ENCODE measurements at regions not wholly inside any gene's neighbourhood (a gene's known extent, or its start where the extent isn't known, plus 50 kb on each side); places are given as distances from the start of the nearest gene placed in this dataset.

GRCh38 chr3:161644891-161645635 lies 148.5 kb downstream of the OTOL1 start:
- Histone ChIP-seq H3K27ac (ENCODE audit: low read depth, low read length) (no peak overlapping the region), H3K36me3 (ENCODE audit: insufficient read depth, low read length) (no peaks in the 10 kb centered on the region), H3K4me3 (ENCODE audit: insufficient read depth, low read length) (no peak overlapping the region), H3K4me1 (ENCODE audit: insufficient read depth, low read length) (no peaks in the 10 kb centered on the region), H4K20me1 (ENCODE audit: insufficient read depth, low read length) (no peaks in the 10 kb centered on the region), H3K4me2 (ENCODE audit: insufficient read depth, low read length) (no peak overlapping the region), H3K79me2 (ENCODE audit: insufficient read depth, low read length) (no peaks in the 10 kb centered on the region), H2AFZ (ENCODE audit: low read length) (no peak overlapping the region), H3K9me3 (ENCODE audit: low read depth, low read length) (peaks cover 5% of the 10 kb centered on the region), H3K27me3 (ENCODE audit: insufficient read depth, low read length) (no peaks in the 10 kb centered on the region)
- DNase-seq (ENCODE audit: insufficient read length, low spot score, missing footprints), result no peak
- no peak for TF ChIP-seq CTCF (IDR thresholded peaks at IDR 0.05; ENCODE audit: extremely low read depth, low read depth, low read length)

GRCh38 chr3:161647936-161648470 lies 151.4 kb downstream of the OTOL1 start:
- H3K4me2 ChIP-seq (ENCODE audit: insufficient read depth, low read length), result no peak overlapping the region
- no peaks in the 10 kb centered on the region for H3K9me3 ChIP-seq (ENCODE audit: low read depth, low read length)
- H3K36me3 ChIP-seq (ENCODE audit: insufficient read depth, low read length), result no peaks in the 10 kb centered on the region
- H3K27ac ChIP-seq (ENCODE audit: low read depth, low read length), result no peak overlapping the region
- H4K20me1 ChIP-seq (ENCODE audit: insufficient read depth, low read length), result no peaks in the 10 kb centered on the region
- H3K27me3 ChIP-seq (ENCODE audit: insufficient read depth, low read length), result no peaks in the 10 kb centered on the region
- no peak for DNase-seq (ENCODE audit: insufficient read length, low spot score, missing footprints)
- no peak for TF ChIP-seq CTCF (IDR thresholded peaks at IDR 0.05; ENCODE audit: extremely low read depth, low read depth, low read length)
- H3K4me3 ChIP-seq (ENCODE audit: insufficient read depth, low read length), result no peak overlapping the region
- H3K79me2 ChIP-seq (ENCODE audit: insufficient read depth, low read length), result no peaks in the 10 kb centered on the region
- no peak overlapping the region for H2AFZ ChIP-seq (ENCODE audit: low read length)
- no peaks in the 10 kb centered on the region for H3K4me1 ChIP-seq (ENCODE audit: insufficient read depth, low read length)

- H2AFZ ChIP-seq (ENCODE audit: low read length), result no peak overlapping the region
- DNase-seq (ENCODE audit: insufficient read length, low spot score, missing footprints), result no peak
- no peaks in the 10 kb centered on the region for H3K27me3 ChIP-seq (ENCODE audit: insufficient read depth, low read length)
- H3K4me2 ChIP-seq (ENCODE audit: insufficient read depth, low read length), result no peak overlapping the region
- H3K79me2 ChIP-seq (ENCODE audit: insufficient read depth, low read length), result no peaks in the 10 kb centered on the region
- no peaks in the 10 kb centered on the region for H3K36me3 ChIP-seq (ENCODE audit: insufficient read depth, low read length)
- H3K27ac ChIP-seq (ENCODE audit: low read depth, low read length), result no peak overlapping the region
- TF ChIP-seq CTCF (IDR thresholded peaks at IDR 0.05; ENCODE audit: extremely low read depth, low read depth, low read length), result no peak
- H4K20me1 ChIP-seq (ENCODE audit: insufficient read depth, low read length), result no peaks in the 10 kb centered on the region
- no peaks in the 10 kb centered on the region for H3K4me1 ChIP-seq (ENCODE audit: insufficient read depth, low read length)
- no peaks in the 10 kb centered on the region for H3K9me3 ChIP-seq (ENCODE audit: low read depth, low read length)
- H3K4me3 ChIP-seq (ENCODE audit: insufficient read depth, low read length), result no peak overlapping the region
Observed at GRCh38 chr3:161649900-161650484, 153.4 kb downstream of the OTOL1 start.

- Histone ChIP-seq H2AFZ (ENCODE audit: low read length) (no peak overlapping the region), H4K20me1 (ENCODE audit: insufficient read depth, low read length) (no peaks in the 10 kb centered on the region), H3K4me3 (ENCODE audit: insufficient read depth, low read length) (no peak overlapping the region), H3K27ac (ENCODE audit: low read depth, low read length) (no peak overlapping the region), H3K4me2 (ENCODE audit: insufficient read depth, low read length) (no peak overlapping the region), H3K9me3 (ENCODE audit: low read depth, low read length) (no peaks in the 10 kb centered on the region), H3K27me3 (ENCODE audit: insufficient read depth, low read length) (no peaks in the 10 kb centered on the region), H3K4me1 (ENCODE audit: insufficient read depth, low read length) (no peaks in the 10 kb centered on the region), H3K79me2 (ENCODE audit: insufficient read depth, low read length) (no peaks in the 10 kb centered on the region), H3K36me3 (ENCODE audit: insufficient read depth, low read length) (no peaks in the 10 kb centered on the region)
- TF ChIP-seq CTCF (IDR thresholded peaks at IDR 0.05; ENCODE audit: extremely low read depth, low read depth, low read length), result no peak
- no peak for DNase-seq (ENCODE audit: insufficient read length, low spot score, missing footprints)
Observed at GRCh38 chr3:161657786-161658185, 161.2 kb downstream of the OTOL1 start.

All from osteoblast (primary cell).